Naive thymus-derived CD4-positive, alpha-beta T cell (primary cell): ENCODE measurements at regions not wholly inside any gene's neighbourhood (a gene's known extent, or its start where the extent isn't known, plus 50 kb on each side); places are given as distances from the start of the nearest gene placed in this dataset.

ENCODE experiments used
- ATAC-seq: fragments of 150-1000 bp; cut with Tn5 transposase; 2 replicates; pipeline ENCODE4 v1.10.0; 2021; ENCODE audit warnings: mild to moderate bottlenecking, moderate library complexity
- CTCF ChIA-PET: fragments of 350-600 bp; sonication (Branson Sonifier 250); formaldehyde crosslinking; loops from one replicate; lab custom pipeline; 2021; ENCODE audit warnings: antibody characterized with exemption; lab: Charles Lee
- POLR2A ChIA-PET: fragments of 350-600 bp; sonication (Branson Sonifier 250); formaldehyde crosslinking; loops from one replicate; lab custom pipeline; 2021; ENCODE audit warnings: antibody characterized with exemption, inconsistent platforms; lab: Charles Lee
- DNase-seq, 9 donors: peaks; one replicate each; pipeline versions ENCODE4 v3.0.0 to v3.0.0-alpha.2; 2020 to 2022; ENCODE audit warnings: mixed read lengths in 1 of 9
- H3K27ac ChIP-seq: one replicate; pipeline ENCODE4 v1.7.0; 2013; ENCODE audit warnings: mild to moderate bottlenecking, low read depth, low read length, moderate library complexity
- H3K27me3 ChIP-seq, 2 donors: one replicate each; pipeline ENCODE4 v1.7.0; 2013; ENCODE audit warnings: low read length in 2 of 2, mild to moderate bottlenecking in 2 of 2, moderate library complexity in 2 of 2; ENCODE audit not compliant: control insufficient read depth in 2 of 2, insufficient read depth in 2 of 2
- H3K36me3 ChIP-seq, 3 experiments: 1 replicate in 2 of 3; 2 replicates in 1 of 3; pipeline ENCODE4 v1.7.0; 2013; ENCODE audit warnings: low read length in 3 of 3, mild to moderate bottlenecking in 3 of 3, moderate library complexity in 1 of 3; ENCODE audit not compliant: insufficient read depth in 3 of 3, control insufficient read depth in 2 of 3
- H3K4me1 ChIP-seq, 2 donors: one replicate each; pipeline ENCODE4 v1.7.0; 2013; ENCODE audit warnings: low read length in 2 of 2, mild to moderate bottlenecking in 2 of 2, moderate library complexity in 1 of 2; ENCODE audit not compliant: control insufficient read depth in 2 of 2, insufficient read depth in 2 of 2
- H3K4me3 ChIP-seq: 2 replicates; pipeline ENCODE4 v1.7.0; 2013; ENCODE audit warnings: mild to moderate bottlenecking, low read length
- H3K9me3 ChIP-seq, 3 experiments: 1 replicate in 2 of 3; 2 replicates in 1 of 3; pipeline ENCODE4 v1.7.0; 2013; ENCODE audit warnings: low read length in 3 of 3; ENCODE audit not compliant: control insufficient read depth in 2 of 3
- H3K27ac Mint-ChIP-seq, 9 donors: one replicate each; pipeline ENCODE4 v1.8.0; 2020 to 2022; ENCODE audit warnings: mixed read lengths in 9 of 9, mild to moderate bottlenecking in 8 of 9, moderate library complexity in 5 of 9, inconsistent platforms in 2 of 9
- H3K27me3 Mint-ChIP-seq, 5 donors: one replicate each; pipeline ENCODE4 v1.8.0; 2021 to 2022; ENCODE audit warnings: mixed read lengths in 5 of 5, mild to moderate bottlenecking in 1 of 5
- H3K36me3 Mint-ChIP-seq, 5 donors: one replicate each; pipeline ENCODE4 v1.8.0; 2020 to 2022; ENCODE audit warnings: mixed read lengths in 5 of 5, mild to moderate bottlenecking in 3 of 5, inconsistent platforms in 1 of 5
- H3K4me1 Mint-ChIP-seq, 7 donors: one replicate each; pipeline ENCODE4 v1.8.0; 2020 to 2022; ENCODE audit warnings: mixed read lengths in 7 of 7, mild to moderate bottlenecking in 3 of 7, inconsistent platforms in 1 of 7
- H3K4me3 Mint-ChIP-seq, 10 donors: one replicate each; pipeline ENCODE4 v1.8.0; 2020 to 2022; ENCODE audit warnings: mild to moderate bottlenecking in 10 of 10, mixed read lengths in 10 of 10, moderate library complexity in 6 of 10, inconsistent platforms in 2 of 10
- H3K9me3 Mint-ChIP-seq, 11 donors: one replicate each; pipeline ENCODE4 v1.8.0; 2020 to 2022; ENCODE audit warnings: mixed read lengths in 11 of 11, mild to moderate bottlenecking in 4 of 11, inconsistent platforms in 1 of 11, moderate library complexity in 1 of 11
- intact Hi-C, 2 donors: fragments of 100-400 bp; cut with micrococcal nuclease; formaldehyde crosslinking; loops; one replicate each; pipeline ENCODE4 v1.15.1; 2023

DNA sequence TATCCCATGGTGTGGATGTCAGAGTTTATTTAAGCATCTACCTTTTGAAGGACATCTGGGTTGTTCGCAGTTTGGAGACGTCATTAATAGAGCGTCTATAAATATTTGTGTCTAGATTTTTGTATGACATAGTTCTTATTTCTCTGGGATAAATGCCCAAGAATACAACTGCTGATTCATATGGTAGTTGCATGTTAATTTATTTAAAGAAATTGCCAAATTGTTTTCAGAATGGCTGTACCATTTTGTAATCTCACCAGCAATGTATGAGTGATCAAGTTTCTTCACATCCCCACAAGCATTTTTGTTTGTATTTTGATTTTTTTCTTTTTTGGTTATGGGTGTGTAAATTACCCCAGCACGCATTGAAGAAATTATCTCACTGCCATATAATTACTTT, 656.9 kb downstream of the NTRK3 start:
- Mint-ChIP-seq H3K9me3 (peaks cover 0 to 1% (median 0%) of the 10 kb centered on the region in 11 donors), H3K36me3 (no peaks in the 10 kb centered on the region), H3K4me3 (no peak overlapping the region), H3K27me3 (peaks cover 0 to 8% (median 0%) of the 10 kb centered on the region in 5 donors), H3K27ac (no peak overlapping the region), H3K4me1 (peaks cover 8 to 29% (median 25%) of the 10 kb centered on the region in 7 donors)
- H3K4me3 ChIP-seq: no peak overlapping the region
- H3K27ac ChIP-seq: no peak overlapping the region
- no peaks in the 10 kb centered on the region for H3K27me3 ChIP-seq
- H3K9me3 ChIP-seq: no peaks in the 10 kb centered on the region
- CTCF ChIA-PET: no interaction called here
- ATAC-seq (no peak), DNase-seq (no peak)
- H3K36me3 ChIP-seq: no peaks in the 10 kb centered on the region
- POLR2A ChIA-PET: no interaction called here
- H3K4me1 ChIP-seq: peaks cover 11 to 15% of the 10 kb centered on the region in 2 donors
- intact Hi-C loops: loop anchor here in 1 of 2 donors (5.0 to 10.0 kb wide), 2 partner anchors 43 to 1745 kb away; no protein-coding TSS in a partner anchor

DNA sequence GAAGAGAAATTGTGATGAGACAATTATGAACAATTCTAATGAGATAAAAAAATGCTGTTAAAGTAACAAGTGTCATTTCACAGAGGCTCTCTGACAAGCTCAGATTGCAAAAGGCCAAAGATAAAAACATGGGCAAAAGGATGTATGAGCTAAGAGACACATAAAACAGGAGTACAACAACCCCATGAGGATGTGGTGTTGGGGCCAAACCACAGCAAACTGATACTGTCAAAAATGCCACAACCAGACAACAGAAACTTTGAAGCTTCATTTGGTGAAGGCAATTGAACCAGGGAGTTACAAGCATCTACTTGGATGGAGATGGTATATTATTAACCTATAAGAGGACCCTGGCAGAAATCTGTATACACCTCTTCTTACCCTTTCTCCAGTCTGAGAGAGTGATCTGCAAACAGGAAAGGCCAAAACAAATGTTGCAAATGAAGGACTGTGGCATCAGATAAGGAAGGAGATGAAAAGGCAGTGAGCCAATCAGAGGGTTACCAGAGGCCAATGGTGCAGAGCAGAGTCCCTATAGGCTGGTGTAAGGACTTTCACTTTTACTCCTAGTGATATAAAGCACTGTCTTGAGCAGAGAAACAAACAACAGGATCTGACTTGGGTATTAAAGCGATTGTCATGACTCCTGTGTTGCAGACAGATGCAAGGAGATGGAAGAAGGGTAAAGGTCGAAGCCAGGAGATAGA, 659.0 kb downstream of the NTRK3 start:
- Histone ChIP-seq H3K27me3 (no peaks in the 10 kb centered on the region), H3K27ac (no peak overlapping the region), H3K36me3 (no peaks in the 10 kb centered on the region), H3K4me1 (peaks cover 11 to 15% of the 10 kb centered on the region in 2 donors), H3K4me3 (peak overlapping the region; percentile 17), H3K9me3 (no peaks in the 10 kb centered on the region)
- peaks cover 8 to 35% (median 28%) of the 10 kb centered on the region in 7 donors for H3K4me1 Mint-ChIP-seq
- intact Hi-C loops: loop anchor here in 1 of 2 donors (2.0 to 5.0 kb wide), 2 partner anchors 27 to 45 kb away; no protein-coding TSS in a partner anchor
- H3K9me3 Mint-ChIP-seq: peaks cover 0 to 7% (median 0%) of the 10 kb centered on the region in 11 donors
- H3K4me3 Mint-ChIP-seq: peak overlapping the region; percentile 11 to 61 (median 50)
- peaks cover 0 to 1% (median 0%) of the 10 kb centered on the region in 5 donors for H3K36me3 Mint-ChIP-seq
- POLR2A ChIA-PET: no interaction called here
- peaks cover 0 to 8% (median 0%) of the 10 kb centered on the region in 5 donors for H3K27me3 Mint-ChIP-seq
- DNase-seq: peak in 7 of 9 donors; percentile 11 to 66 (median 29)
- peak overlapping the region; percentile 44 to 87 (median 75) for H3K27ac Mint-ChIP-seq
- peak; percentile 93 for ATAC-seq
- CTCF ChIA-PET: no interaction called here

DNA sequence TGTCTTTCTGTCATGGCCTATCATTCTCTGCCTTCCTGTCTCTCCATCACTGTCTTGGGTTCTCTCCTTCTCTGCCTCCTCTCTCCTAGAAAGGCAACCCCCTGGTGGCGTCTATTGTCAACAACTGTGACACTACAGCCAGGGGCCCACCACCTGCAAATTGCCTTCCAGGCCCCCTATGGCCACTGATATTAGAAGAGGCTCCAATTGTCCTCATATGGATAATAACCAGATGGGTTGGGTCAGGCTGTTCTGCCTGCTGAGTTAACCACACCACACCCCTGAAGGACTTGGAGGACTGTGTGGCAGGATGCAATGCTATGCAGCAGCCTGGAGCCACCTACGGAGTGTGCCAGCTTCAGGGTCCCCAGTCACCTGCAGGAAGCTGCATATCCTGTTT, 665.0 kb downstream of the NTRK3 start:
- Histone ChIP-seq H3K27ac (no peak overlapping the region), H3K4me1 (no peaks in the 10 kb centered on the region), H3K9me3 (no peaks in the 10 kb centered on the region), H3K27me3 (no peaks in the 10 kb centered on the region), H3K4me3 (no peak overlapping the region), H3K36me3 (no peaks in the 10 kb centered on the region)
- ATAC-seq: no peak
- Mint-ChIP-seq H3K27ac (peak overlapping the region in 1 of 9 donors; percentile 66), H3K4me1 (peaks cover 2 to 14% (median 11%) of the 10 kb centered on the region in 7 donors), H3K9me3 (peaks cover 0 to 8% (median 1%) of the 10 kb centered on the region in 11 donors), H3K36me3 (peaks cover 0 to 1% (median 0%) of the 10 kb centered on the region in 5 donors), H3K4me3 (no peak overlapping the region), H3K27me3 (no peaks in the 10 kb centered on the region)
- POLR2A ChIA-PET: no interaction called here
- DNase-seq: no peak
- intact Hi-C loops: no loop called here
- CTCF ChIA-PET: no interaction called here

DNA sequence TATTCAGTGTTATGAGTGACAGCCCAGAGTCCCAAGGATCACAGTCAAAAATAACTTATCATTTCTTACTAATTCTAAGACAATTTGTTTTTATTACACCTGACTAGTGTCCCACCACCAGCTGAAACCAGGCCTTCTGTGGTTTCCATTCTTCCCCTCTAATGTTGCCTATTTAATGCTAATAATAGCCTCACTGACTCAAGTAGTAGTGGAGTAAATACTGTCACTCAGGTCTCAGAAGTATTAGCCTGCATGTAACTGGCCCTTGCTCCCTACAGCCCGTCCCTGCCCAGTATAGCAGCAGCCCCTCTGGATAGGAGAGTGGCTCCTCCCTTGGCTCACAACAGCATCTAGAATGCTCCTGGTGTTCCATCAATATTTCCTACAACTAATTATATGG, 665.5 kb downstream of the NTRK3 start:
- Mint-ChIP-seq H3K4me1 (peaks cover 0 to 14% (median 9%) of the 10 kb centered on the region in 7 donors), H3K9me3 (peaks cover 0 to 8% (median 1%) of the 10 kb centered on the region in 11 donors), H3K4me3 (no peak overlapping the region), H3K27me3 (no peaks in the 10 kb centered on the region), H3K27ac (no peak overlapping the region), H3K36me3 (peaks cover 0 to 1% (median 0%) of the 10 kb centered on the region in 5 donors)
- Histone ChIP-seq H3K27ac (no peak overlapping the region), H3K4me3 (no peak overlapping the region), H3K9me3 (no peaks in the 10 kb centered on the region), H3K27me3 (no peaks in the 10 kb centered on the region), H3K4me1 (no peaks in the 10 kb centered on the region), H3K36me3 (no peaks in the 10 kb centered on the region)
- POLR2A ChIA-PET: no interaction called here
- intact Hi-C loops: no loop called here
- ATAC-seq: no peak
- DNase-seq: no peak
- CTCF ChIA-PET: no interaction called here

DNA sequence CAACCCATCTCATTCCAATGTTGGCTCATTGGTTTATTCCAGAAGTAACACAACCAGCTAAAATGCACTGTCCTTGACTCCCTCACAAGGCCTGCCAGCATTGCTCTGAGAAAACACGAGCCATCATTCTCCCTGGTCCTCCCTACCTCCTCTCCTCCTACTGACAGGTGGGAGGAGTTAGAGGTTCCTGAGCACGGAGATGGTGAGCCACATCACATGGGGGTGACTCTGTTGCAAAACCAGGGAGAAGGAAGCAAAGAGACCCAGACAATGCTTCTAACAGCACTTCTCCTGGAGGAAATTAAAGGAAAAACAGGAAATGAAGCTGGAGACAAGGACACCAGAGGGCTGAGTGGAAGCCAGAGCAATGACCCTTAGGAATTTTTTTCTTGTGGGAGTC, 667.4 kb downstream of the NTRK3 start:
- Histone ChIP-seq H3K9me3 (no peaks in the 10 kb centered on the region), H3K4me3 (no peak overlapping the region), H3K36me3 (no peaks in the 10 kb centered on the region), H3K4me1 (no peaks in the 10 kb centered on the region), H3K27ac (no peak overlapping the region), H3K27me3 (no peaks in the 10 kb centered on the region)
- intact Hi-C loops: no loop called here
- CTCF ChIA-PET: no interaction called here
- DNase-seq (no peak), ATAC-seq (no peak)
- no peak overlapping the region for H3K27ac Mint-ChIP-seq
- peaks cover 0 to 8% (median 1%) of the 10 kb centered on the region in 11 donors for H3K9me3 Mint-ChIP-seq
- H3K27me3 Mint-ChIP-seq: no peaks in the 10 kb centered on the region
- peaks cover 0 to 1% (median 0%) of the 10 kb centered on the region in 5 donors for H3K36me3 Mint-ChIP-seq
- POLR2A ChIA-PET: no interaction called here
- H3K4me1 Mint-ChIP-seq: peaks cover 0 to 5% (median 1%) of the 10 kb centered on the region in 7 donors
- no peak overlapping the region for H3K4me3 Mint-ChIP-seq

DNA sequence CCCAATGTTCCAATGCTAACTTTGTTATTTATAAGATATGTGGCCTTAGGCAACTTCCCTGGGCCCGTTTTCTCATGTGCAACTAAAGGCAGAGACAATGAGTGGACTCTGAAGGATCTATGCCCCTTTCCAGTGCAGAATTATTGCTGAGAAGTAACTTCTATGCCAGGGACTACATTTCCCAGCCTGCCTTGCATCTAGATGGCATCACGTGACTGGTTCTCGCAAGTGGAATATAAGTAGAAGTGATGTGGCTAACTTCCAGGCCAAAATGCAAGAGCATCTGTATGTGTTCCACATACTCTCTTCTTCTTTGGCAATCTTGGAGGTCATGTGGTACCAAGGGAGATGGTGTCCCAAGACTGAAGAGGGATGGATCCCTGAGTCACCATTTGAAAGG, 674.4 kb downstream of the NTRK3 start:
- ATAC-seq (no peak), DNase-seq (no peak)
- Mint-ChIP-seq H3K4me3 (no peak overlapping the region), H3K27me3 (peaks cover 0 to 2% (median 0%) of the 10 kb centered on the region in 5 donors), H3K36me3 (no peaks in the 10 kb centered on the region), H3K27ac (no peak overlapping the region), H3K4me1 (no peaks in the 10 kb centered on the region), H3K9me3 (peaks cover 0 to 3% (median 0%) of the 10 kb centered on the region in 11 donors)
- Histone ChIP-seq H3K36me3 (no peaks in the 10 kb centered on the region), H3K27me3 (no peaks in the 10 kb centered on the region), H3K4me3 (no peak overlapping the region), H3K27ac (no peak overlapping the region), H3K9me3 (no peaks in the 10 kb centered on the region), H3K4me1 (no peaks in the 10 kb centered on the region)
- intact Hi-C loops: no loop called here
- ChIA-PET POLR2A (no interaction called here), CTCF (no interaction called here)

DNA sequence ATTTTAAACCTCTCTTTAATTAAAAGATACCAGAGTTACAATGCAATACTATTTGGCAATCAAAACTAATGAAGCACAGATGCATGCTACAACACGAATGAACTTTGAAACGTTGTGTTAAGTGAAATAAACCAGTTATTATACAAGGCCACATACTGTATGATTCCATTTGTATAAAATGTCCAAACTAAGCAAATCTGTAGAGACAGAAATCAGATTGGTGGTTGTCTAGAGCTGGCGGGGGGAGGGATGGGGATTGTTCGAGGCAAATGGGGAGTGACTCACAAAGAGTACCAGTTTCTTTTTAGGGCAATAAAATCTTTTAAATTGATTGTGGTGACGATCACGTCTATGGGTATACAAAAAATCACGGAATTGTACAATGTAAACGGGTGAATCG, 677.0 kb downstream of the NTRK3 start:
- H3K4me3 ChIP-seq: no peak overlapping the region
- CTCF ChIA-PET: no interaction called here
- H3K27me3 ChIP-seq: no peaks in the 10 kb centered on the region
- no peak overlapping the region for H3K27ac Mint-ChIP-seq
- no peak overlapping the region for H3K4me3 Mint-ChIP-seq
- no peaks in the 10 kb centered on the region for H3K9me3 ChIP-seq
- no peaks in the 10 kb centered on the region for H3K4me1 ChIP-seq
- DNase-seq (no peak), ATAC-seq (no peak)
- H3K4me1 Mint-ChIP-seq: no peaks in the 10 kb centered on the region
- H3K9me3 Mint-ChIP-seq: peaks cover 0 to 2% (median 0%) of the 10 kb centered on the region in 11 donors
- no peak overlapping the region for H3K27ac ChIP-seq
- POLR2A ChIA-PET: no interaction called here
- no peaks in the 10 kb centered on the region for H3K36me3 ChIP-seq
- no peaks in the 10 kb centered on the region for H3K36me3 Mint-ChIP-seq
- intact Hi-C loops: no loop called here
- peaks cover 0 to 6% (median 0%) of the 10 kb centered on the region in 5 donors for H3K27me3 Mint-ChIP-seq
